NOMO-1 treated with DMSO at 0.1 percent for 48 hours (cell line): ENCODE measurements at regions not wholly inside any gene's neighbourhood (a gene's known extent, or its start where the extent isn't known, plus 50 kb on each side); places are given as distances from the start of the nearest gene placed in this dataset.

Experiments
- DNase-seq: peaks from one replicate; lab custom pipeline; 2025; ENCODE audit not compliant: unreplicated experiment; lab: John Stamatoyannopoulos, UW

GRCh38 chr7:89908736-89909135 is 245.5 kb upstream of the STEAP1 start:
- no peak for DNase-seq

- no peak for DNase-seq
These were observed 239.6 kb upstream of the STEAP1 start for GRCh38 chr7:89914711-89915110.

- DNase-seq: no peak
These were observed 228.1 kb upstream of the STEAP1 start for GRCh38 chr7:89926194-89926593.

- DNase-seq: no peak
These were observed 227.6 kb upstream of the STEAP1 start for GRCh38 chr7:89926701-89927100.

- no peak for DNase-seq
These were observed 226.5 kb upstream of the STEAP1 start for GRCh38 chr7:89927762-89928161.

- no peak for DNase-seq
These were observed 225.8 kb upstream of the STEAP1 start for GRCh38 chr7:89928451-89928850.

- no peak for DNase-seq
These were observed 220.2 kb upstream of the STEAP1 start for GRCh38 chr7:89934101-89934500.

GRCh38 chr7:89943525-89944050 is 210.7 kb upstream of the STEAP1 start:
- DNase-seq: no peak

GRCh38 chr7:89958525-89959068 is 195.7 kb upstream of the STEAP1 start:
- DNase-seq: peak; percentile 37

- DNase-seq: no peak
These were observed 188.1 kb upstream of the STEAP1 start for GRCh38 chr7:89966067-89966664.

- DNase-seq: no peak
These were observed 178.7 kb upstream of the STEAP1 start for GRCh38 chr7:89975577-89975976.

- DNase-seq: no peak
These were observed 166.6 kb upstream of the STEAP1 start for GRCh38 chr7:89987665-89988064.

GRCh38 chr7:89988074-89988473 is 166.2 kb upstream of the STEAP1 start:
- no peak for DNase-seq

- DNase-seq: no peak
These were observed 164.8 kb upstream of the STEAP1 start for GRCh38 chr7:89989454-89989853.

GRCh38 chr7:89994483-89994882 is 159.8 kb upstream of the STEAP1 start:
- DNase-seq: no peak

GRCh38 chr7:89998554-89998953 is 155.7 kb upstream of the STEAP1 start:
- no peak for DNase-seq

GRCh38 chr7:90005836-90006235 is 148.4 kb upstream of the STEAP1 start:
- DNase-seq: no peak

- no peak for DNase-seq
These were observed 147.1 kb upstream of the STEAP1 start for GRCh38 chr7:90007001-90007654.

GRCh38 chr7:90007831-90008230 is 146.4 kb upstream of the STEAP1 start:
- DNase-seq: no peak

GRCh38 chr7:90022213-90022612 is 132.1 kb upstream of the STEAP1 start:
- no peak for DNase-seq

- peak; percentile 44 for DNase-seq
These were observed 128.5 kb upstream of the STEAP1 start for GRCh38 chr7:90025771-90026170.

GRCh38 chr7:90033850-90034249 is 120.4 kb upstream of the STEAP1 start:
- no peak for DNase-seq
